ENCODE measurements at regions not wholly inside any gene's neighbourhood (a gene's known extent, or its start where the extent isn't known, plus 50 kb on each side); places are given as distances from the start of the nearest gene placed in this dataset.
"Not testable (repeated sequence)": the region's sequence is repeated elsewhere in the genome, so short reads cannot be mapped to it uniquely, and the experiment has no call there.

DNA sequence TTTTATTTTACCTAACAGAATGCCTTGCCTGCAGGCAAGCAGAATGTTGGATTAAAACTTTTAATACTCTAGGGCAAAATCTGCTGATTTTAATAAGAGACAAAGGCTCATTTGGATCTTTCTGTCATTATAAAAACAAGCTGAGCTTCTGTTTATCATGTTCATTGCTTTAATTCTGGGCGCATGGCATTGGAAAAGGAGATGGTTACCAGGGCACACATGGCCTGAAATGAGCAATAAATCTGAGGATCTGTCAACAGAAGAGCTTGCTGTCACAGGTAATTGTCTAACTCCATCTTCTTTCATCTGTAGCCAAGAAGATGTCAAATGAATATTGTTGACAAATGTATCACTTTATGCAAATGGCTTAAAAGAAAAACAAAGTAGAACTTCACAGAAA is 439.6 kb downstream of the DOK5 start:
- DNase-seq, result no peak

- no peak for DNase-seq
Measured at GRCh38 chr20:54909702-54910101, 434.3 kb downstream of the DOK5 start.

- DNase-seq, result not testable (repeated sequence)
Measured at GRCh38 chr20:54906134-54906533, 430.7 kb downstream of the DOK5 start.

GRCh38 chr20:54897787-54898186 is 422.4 kb downstream of the DOK5 start:
- no peak for DNase-seq

GRCh38 chr20:54891907-54892306 is 416.5 kb downstream of the DOK5 start:
- no peak for DNase-seq

- DNase-seq, result no peak
Measured at GRCh38 chr20:54879393-54879792, 404.0 kb downstream of the DOK5 start.

- DNase-seq, result no peak
Measured at GRCh38 chr20:54875307-54875706, 399.9 kb downstream of the DOK5 start.

GRCh38 chr20:54874718-54875117 is 399.3 kb downstream of the DOK5 start:
- no peak for DNase-seq

DNA sequence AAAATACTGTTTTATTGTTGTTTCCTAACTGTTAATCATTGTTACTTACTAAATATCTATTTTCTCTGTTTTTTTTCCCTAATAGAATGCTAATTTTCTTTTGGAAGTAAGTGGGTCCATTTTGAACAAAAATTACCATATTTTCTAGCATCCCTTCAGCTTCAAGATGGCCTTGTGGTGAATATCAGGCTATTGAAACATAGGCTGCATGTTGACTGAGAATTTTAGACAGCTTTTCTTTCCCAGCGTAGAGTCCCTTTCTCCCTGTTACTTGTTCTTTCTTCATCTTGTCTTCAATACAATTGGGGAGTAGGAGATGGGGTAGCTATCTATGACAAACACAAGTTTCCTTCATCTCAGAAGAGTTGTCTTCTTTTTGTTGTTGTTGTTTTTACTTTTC is 397.0 kb downstream of the DOK5 start:
- no peak for DNase-seq

- no peak for DNase-seq
Measured at GRCh38 chr20:54869765-54870164, 394.4 kb downstream of the DOK5 start.

DNA sequence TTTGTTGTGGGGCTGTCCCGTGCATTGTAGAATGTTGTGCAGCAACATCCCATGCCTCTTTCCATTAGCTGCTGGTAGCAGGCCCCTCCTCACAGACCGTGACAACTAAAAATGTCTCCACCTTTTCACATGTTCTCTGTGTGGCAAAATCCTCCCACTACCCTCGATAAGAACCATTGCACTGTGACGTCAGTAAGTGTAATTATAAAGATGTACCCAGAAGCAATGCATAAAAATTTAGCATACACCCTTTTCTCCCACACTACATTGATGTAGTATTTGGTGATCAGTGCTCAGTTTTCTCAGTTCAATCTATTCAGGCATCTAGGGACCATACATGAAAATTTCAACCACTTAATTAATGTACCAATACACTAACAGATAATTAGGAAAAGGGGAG is 389.9 kb downstream of the DOK5 start:
- no peak for DNase-seq

- DNase-seq, result no peak
Measured at GRCh38 chr20:54860716-54861115, 385.3 kb downstream of the DOK5 start.

DNA sequence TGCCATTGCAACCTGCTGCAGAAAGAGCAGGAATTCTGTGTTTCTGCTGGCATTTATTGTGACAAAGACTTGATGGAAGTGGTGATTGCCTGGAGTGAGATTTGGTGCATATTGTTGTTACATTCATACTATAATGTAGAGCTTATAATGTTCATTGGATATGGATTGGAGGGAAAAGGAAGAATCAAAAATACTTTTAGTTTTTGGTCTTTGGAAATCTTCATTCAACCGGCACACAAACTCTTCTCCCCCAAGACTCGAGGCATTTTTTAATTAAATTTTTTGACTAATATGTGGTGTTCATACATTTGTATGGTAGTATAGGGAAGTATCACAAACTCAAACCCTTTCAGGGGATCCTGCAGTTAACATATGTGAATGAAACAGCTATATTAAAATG is 380.8 kb downstream of the DOK5 start:
- DNase-seq, result no peak

DNA sequence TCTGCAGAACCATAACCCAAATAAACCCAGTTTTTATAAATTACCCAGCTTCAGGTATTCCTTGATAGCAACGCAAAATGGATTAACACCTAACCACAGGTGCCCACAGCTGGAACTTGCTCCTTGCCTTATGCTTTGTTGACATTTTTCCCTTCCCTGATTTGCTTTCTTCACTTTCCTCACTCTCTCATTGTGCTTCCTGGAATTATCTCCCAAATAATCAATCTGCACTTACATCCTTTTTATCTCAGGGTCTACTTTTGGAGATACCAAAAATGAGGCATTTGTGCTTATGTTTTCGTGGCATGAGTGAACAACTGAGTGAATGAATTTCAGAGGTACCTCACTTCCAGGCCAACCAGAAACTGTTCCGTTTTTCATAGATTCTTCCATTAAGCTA is 374.3 kb downstream of the DOK5 start:
- no peak for DNase-seq

- DNase-seq, result no peak
Measured at GRCh38 chr20:54848984-54849538, 373.7 kb downstream of the DOK5 start.

DNA sequence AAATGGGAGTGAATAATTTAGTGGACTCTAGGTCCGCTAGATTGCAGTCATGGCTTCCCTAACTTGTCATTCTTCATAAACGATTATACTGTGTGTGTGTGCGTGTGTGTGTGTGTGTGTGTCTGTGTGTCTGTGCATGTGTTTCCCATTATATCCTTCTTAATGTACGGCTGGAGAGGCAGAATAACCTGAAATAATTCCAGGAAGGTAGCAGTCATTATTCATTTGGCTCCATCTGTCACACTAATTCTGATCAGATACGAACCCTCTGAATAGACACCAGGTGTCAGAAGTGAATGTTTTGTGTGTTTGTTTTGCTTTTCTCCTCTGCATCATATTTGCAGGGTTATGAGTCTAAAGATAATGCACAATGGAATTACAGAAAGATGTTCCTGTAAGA is 372.9 kb downstream of the DOK5 start:
- no peak for DNase-seq

GRCh38 chr20:54846948-54847347 is 371.6 kb downstream of the DOK5 start:
- DNase-seq, result no peak

DNA sequence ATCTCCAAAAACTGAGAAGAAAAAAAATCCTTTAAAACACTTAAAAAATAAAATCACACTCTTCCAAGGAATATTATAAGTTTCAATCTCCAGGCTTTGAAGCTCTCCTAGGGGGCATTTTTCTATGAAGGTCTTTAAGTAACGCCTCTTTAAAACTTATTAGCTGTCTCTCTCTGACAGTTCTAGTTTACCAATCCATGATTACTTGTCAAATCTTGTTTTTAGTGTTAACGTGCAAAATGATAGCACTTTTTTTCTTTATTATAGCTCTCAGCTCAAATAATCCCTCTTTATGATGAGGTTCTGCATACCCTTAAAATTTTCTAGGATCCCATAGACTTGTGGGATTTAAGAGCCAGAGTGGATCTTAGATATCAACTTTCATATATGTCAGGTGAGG is 369.0 kb downstream of the DOK5 start:
- no peak for DNase-seq

DNA sequence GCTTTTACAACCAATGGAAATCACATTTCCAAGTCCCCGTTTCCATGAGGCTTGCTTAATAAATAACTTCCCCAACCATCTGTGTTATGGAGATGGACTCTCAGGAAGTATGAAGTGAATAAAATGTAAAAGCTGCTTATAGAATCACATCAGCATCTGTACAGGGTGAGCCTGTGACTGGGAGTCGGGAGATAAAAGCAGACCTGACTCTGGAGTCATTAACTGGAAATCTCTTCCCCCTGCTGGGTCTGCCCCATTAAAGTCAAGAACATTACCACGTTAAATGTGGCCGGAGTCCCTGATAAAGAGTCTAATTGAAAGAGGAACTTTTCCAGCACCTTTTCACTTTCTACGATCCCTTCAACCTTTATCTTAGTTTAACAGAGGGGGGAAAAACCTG is 368.5 kb downstream of the DOK5 start:
- DNase-seq, result no peak

DNA sequence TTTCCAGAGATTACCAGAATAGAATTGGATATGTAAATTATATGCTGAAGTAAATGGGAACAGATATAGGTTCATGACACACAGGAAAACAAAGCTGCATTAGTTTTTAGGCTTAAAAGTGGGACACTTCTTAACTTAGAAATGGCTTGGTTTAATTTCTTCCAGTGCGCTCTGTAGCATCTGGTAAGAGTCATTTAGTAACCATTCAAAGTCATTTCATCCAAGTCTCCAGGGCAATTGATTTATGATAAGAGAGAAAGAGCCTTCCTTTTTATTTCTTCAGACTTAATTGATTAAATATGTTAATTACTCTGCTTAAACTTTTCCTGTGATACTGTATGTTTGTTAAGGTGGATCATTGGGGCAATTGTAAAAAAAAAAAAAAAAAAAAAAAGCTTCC is 368.0 kb downstream of the DOK5 start:
- DNase-seq, result no peak

- DNase-seq, result no peak
Measured at GRCh38 chr20:54839224-54839623, 363.8 kb downstream of the DOK5 start.

DNA sequence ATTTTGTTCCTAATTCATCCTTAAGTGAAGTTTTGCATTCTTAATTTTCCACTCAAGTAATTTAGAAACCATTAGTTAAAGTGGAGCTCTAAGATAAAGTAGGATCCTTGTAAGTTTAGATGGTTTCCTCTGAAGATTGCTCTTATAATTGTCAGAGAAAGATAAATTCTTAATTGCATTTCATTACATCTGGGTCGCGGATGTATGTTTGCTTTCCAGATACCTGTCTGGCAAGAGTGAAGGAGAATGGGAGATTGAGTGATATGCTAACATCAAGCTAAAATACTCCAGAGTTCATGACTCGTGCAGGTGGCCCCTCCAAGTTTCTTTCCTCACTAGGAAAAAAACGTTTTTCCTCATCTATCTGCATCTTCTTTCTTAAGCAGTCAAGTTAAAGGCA is 361.8 kb downstream of the DOK5 start:
- no peak for DNase-seq

DNA sequence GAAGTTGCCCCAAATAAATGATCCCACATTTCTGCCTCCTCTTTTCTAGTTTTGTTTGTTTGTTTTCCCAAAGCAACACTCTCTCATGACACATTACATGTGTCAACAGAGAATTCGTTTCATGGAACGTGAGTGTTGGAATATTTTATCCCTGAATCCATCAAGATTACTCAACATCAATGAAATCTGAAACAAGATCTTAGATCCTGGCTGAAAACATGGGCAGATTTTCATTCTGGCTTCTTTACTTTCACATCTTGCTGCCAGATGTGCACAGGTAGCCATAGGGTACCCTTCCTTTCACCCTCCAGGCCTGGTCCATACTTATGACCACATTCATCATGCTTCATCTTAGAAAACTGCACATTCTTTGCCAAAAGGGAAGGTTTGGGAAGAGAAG is 347.0 kb downstream of the DOK5 start:
- DNase-seq, result no peak

DNA sequence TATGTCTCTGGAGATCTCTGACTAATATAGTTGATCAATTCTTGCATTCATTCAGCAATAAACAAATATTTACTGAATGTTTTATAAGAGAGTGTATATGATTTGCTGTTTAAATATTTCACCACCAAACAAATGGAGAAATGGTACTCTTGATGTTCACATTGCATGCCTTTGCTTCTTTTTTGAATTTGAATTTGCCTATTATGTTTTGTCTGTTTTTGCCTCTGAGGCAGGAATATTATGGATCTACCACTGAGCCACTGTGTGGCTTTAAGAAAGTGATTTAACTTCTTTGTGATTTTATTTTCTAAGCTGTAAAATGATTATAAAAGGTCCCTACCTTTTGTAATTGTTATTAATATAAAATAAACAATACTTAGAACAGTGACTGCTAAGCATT is 345.0 kb downstream of the DOK5 start:
- DNase-seq, result no peak

GRCh38 chr20:54806462-54806861 is 331.1 kb downstream of the DOK5 start:
- DNase-seq, result no peak

- DNase-seq, result no peak
Measured at GRCh38 chr20:54794874-54795273, 319.5 kb downstream of the DOK5 start.
